ENCODE measurements at regions not wholly inside any gene's neighbourhood (a gene's known extent, or its start where the extent isn't known, plus 50 kb on each side); places are given as distances from the start of the nearest gene placed in this dataset.
"Not testable (repeated sequence)": the region's sequence is repeated elsewhere in the genome, so short reads cannot be mapped to it uniquely, and the experiment has no call there.

DNA sequence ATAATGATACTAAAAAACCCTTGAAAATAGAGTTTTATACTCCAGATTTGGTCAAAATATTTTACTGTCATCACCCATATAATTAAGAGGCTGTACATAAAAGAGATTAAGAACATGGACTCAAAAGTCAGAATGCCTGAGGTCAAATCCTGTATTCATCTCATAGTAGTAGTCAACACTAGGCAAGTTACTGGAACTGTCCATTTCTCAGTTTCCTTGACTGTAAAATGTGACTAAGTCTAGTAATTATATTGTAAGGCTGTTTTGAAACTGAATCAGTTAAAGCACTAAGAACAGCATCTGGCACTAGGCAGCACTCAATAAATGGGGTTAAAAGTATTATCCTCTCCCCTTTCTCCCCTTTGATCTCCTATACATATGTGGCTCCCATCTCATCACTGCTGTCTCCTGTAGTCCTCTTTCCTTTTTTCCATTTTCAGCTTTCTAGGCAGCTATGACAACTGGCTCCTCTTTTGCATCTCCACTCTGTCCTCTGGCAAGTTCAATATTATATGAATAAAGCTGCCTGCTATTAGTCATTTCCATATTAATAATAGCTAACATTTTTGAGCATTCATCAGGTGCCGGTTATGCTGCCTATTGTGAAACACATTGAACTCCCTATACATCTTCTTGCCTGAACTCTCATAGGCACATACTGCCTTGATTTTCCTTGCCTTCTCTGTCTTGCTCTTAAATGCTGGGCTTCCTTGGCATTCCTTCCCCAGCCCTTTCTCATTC lies 185.8 kb upstream of the NREP start:
- no peak for DNase-seq (ENCODE audit: low spot score)

DNA sequence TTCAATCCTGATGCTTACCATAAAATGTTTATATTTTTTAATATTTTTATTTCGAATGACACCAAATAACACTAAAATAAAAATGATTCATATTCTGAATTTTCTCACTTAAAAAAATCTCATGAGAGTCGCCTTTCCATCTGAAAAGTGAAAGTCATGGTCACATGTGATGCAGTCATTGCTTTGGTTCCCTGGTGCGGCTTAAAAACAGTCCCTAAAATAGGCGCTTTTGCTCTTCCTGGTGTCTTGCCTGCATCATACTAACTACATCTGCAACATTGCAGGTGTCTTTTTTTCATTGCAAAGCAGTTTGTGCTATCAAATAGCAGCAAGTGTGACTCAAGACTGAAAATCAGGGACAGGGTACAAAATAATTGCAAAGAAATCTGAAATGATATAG lies 185.2 kb upstream of the NREP start:
- DNase-seq (ENCODE audit: low spot score) = no peak

DNA sequence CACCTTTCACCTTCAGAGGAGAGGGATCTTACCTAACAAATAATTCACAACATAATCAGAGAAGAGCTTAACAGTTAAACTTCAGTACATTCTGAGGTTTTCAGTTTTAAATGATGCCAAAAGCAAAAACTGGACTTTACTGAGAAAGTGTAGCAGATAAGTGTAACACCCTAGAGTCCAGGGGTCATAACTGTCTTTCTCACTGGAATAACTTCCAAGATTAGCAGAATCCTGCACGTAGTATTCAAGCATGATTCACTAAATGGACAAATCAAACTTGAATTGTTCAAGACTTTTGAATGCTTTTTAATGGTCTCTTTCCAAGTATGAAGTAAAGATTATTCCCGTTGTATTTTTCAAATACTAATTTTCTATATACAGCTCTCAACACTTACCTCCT lies 180.1 kb upstream of the NREP start:
- DNase-seq (ENCODE audit: low spot score) = no peak

DNA sequence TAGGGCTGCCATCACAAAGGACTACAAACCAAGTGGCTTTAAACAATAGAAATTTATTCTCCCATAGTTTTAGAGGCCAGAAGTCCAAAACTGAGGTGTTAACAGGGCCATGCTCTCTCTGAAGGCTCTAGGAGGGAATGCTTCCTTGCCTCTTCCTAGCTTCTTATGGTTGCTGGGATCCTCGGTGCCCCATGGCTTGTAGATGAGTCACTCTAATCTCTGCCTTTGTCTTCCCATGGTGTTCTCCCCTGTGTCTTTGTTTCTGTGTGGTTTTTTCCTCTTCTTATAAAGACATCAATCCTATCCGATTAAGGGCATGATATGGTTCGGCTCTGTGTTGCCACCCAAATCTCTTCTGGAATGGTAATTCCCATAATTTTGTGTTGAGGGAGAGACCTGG lies 178.8 kb upstream of the NREP start:
- DNase-seq (ENCODE audit: low spot score) = no peak

DNA sequence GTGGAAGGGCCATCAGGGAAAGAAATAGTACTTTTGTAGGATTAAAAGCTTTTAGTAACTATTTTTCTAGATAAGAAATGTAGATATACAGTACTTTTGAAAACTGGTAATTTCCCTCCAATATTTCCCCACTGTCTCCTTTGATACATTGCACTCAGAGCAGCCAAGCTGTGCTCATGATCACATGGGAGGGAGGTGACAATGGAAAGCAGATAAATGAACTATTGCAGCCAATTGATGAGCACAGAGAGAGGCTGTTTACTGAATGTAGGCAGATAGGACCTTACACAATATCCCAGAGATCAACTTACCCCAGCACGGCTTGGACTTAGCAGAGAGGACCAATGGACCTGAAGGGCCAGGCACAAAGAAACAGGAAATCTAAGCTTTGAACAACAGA lies 178.0 kb upstream of the NREP start:
- DNase-seq (ENCODE audit: low spot score) = no peak

DNA sequence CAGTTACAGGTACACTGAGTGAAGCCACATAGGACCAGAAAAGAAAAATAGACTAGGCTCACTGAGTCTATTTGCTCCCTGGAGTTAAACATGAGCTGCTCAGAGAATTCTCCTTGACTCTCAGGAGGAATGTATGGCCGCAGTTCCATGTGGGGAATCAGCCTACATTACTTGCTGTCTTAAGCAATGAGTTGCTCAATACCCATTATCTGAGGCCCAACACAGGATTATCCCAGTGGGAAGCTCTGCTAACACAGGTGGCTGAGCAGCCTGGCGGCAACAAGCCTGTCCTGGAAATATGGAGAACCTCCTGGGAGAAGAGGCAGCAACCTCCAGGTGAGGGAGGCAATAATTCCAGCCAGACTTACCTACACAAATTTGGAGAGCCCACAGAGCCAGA lies 177.5 kb upstream of the NREP start:
- no peak for DNase-seq (ENCODE audit: low spot score)

DNA sequence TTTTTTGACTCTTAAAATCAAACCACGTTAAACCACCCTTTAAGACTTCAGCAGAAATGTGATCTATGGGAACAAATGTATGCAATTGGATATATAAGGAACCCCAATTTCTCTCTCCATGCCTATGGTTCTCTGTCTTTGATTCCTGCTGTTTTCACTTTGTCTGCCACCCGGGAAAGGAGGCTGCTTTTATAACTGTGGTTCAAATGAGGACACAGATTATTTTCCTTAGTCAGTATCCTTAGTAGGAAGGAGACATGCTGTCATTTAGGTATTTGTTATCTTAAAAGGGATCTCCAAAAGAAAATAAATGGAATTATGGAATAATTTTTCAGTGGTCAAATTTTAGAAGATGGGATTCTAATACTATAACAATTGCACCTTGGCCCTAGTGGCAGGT lies 176.1 kb upstream of the NREP start:
- DNase-seq (ENCODE audit: low spot score) = no peak

DNA sequence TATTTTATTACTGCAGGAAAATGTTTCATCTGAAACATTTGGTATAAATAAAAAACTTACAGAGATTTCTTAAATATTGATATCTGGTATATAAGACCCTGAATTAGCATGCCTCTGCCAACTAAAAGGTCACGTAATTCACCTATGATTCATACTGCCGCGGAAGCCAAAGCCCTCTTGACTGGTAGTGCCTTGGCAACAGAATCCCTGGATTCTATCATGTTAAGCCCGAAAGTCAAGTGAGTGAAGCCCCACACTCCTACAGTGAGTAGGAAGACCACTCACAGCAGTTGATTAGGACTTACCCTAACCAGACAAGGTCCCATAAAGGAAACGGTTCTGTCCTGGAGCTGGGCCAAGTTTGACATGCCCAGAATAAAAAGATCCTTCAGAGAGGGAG lies 175.6 kb upstream of the NREP start:
- DNase-seq (ENCODE audit: low spot score) = no peak

DNA sequence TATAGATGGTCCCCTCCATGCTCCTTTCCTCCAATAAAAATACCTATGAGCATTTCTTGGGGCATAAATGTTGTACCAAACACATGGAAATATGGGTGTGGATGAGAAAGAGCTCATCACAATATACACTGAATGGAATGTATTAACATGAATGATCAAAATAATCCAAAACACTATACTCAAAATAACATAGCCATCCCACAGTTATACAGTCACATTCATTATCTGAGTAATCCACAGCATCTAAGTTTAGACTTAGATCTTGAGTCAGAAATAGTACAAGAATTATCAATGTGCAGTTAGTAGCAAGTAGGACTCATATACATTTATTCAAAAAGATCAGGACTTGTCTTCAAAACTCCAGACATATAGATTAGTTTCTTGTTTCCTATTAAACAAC lies 175.2 kb upstream of the NREP start:
- DNase-seq (ENCODE audit: low spot score) = no peak

DNA sequence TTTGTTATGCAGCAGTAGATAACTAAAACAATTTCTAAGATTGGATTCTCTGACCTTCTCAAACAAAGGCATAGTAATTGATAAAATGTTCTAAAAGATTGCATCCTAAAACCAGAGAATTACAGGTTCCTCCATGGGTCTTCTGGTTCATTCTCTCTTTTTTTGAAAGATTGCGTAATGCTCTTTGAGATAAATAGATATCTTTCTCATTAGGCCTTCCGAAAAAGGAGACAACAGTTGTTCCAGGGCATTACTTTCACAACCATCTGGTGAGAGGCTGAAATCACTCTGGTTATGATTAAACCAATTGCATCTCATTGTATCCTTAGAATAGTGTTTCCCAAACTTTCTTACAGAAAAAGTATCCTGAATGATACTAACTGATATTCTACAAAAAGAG lies 174.7 kb upstream of the NREP start:
- no peak for DNase-seq (ENCODE audit: low spot score)

DNA sequence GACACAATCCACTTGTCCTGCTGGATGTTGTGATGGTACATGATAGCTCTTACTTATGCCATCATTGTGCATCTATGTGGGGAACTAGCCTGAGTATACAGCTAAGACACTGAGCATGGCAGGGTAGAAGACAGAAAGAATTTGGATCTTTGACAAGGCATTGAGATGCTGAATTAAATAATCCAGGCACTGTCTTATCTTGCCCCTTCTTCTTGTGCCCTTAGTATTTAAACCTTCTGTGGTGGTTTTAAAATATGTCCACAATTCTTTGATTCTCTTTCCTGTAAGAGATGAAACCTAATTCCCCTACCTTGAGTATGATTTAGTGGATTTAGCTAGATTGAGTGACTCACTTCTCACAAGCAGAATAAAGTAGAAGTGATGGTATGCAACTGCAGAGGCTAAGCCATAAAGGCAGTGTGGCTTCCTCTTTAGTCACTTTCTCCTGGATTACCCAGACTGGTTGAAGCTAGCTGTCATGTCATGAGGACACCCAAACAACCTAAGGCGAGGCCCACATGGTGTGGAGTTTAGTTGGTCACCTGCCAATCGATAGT lies 174.0 kb upstream of the NREP start:
- DNase-seq (ENCODE audit: low spot score) = no peak

DNA sequence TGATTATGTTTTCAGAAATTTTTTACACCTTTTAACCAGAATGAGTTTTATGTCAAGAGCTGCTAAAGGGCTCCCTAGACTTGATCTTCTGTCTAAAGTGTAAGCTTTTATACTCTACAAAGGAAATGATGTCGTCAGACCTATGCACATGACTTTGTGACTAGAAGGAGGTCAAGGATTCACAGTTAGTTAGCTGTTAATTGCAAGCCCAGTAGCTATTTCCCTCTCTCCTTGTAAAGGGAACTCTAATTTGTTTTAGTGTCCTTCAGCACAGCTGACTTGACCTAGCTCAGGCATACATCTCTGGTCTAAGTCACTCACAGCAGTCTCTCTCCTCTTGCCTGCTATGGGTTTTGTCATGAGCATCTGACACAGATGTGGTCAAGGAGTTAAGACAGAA lies 173.5 kb upstream of the NREP start:
- no peak for DNase-seq (ENCODE audit: low spot score)

DNA sequence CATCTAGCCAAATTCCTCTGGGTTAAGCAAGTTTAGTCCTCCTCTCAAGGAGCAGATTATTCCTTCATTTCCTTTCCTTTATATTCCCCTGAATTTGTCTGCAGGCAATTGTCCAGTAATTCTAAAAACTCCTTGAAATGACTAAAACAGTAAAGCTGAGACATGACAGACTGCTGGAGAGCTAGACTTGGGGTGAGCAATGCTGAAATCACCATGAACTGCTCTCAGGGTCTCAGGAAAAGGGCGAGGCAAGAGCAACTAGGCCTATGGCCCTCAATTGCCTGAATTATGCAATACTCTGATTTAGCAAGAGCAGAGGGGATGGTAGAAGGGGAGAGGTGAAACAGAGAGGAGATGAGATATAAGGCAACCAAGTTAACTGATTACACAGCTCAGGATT lies 172.9 kb upstream of the NREP start:
- no peak for DNase-seq (ENCODE audit: low spot score)

DNA sequence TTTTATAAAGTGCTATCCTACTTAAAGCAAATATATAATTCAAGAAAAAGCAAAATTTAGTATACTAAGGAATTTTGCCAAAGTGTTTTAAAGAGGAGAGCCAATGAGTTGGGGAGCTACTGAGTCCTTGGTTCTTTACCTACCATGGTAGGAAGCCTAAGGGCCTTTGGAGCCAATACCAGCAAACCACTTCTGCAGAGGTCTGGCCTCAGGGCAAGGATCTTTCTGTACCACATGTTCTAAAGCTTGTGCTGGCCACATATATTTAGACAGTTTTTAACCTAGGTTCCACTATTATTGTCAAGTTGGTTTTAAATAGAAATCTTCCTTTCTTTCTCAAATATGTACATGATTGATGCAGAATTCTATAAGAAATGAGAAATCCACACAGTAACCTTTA lies 172.3 kb upstream of the NREP start:
- DNase-seq (ENCODE audit: low spot score) = no peak

DNA sequence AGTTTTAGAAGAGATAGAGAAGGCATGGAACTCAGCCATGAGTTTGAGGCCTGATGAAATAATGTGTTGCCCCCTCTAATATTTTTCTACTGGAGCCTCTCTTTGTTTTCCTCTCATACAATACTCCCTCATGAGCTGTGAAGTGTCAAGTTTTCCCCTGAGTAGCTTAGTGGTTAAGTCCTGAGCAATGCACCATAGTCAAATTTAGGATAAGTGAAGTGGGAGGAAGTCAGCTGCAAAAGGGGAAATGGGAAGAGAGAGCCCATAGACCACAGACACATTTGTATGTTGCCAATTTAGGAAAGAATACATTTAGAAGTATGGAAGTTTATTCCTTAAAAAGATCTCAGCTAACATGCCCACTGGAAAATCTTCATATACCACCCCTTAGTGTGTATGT lies 171.5 kb upstream of the NREP start:
- no peak for DNase-seq (ENCODE audit: low spot score)

DNA sequence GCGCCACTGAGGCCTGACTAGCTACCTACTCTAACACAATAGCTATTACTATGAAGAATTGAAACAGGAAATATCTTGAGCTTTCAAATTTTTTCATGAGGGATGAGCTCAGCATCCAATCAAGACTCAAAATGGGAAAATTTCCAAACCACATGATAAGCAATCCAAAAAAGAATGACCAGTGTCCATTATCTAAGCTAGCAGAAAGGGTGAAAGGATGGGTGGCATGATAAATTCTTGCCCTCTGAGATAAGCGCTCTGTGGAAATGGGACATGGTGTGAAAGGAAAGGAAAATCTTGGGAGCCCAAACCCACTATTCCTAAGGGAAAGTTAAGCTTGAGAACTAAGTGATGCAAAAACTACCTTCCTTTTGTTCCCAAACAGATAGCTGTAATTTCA lies 170.2 kb upstream of the NREP start:
- DNase-seq (ENCODE audit: low spot score) = no peak

DNA sequence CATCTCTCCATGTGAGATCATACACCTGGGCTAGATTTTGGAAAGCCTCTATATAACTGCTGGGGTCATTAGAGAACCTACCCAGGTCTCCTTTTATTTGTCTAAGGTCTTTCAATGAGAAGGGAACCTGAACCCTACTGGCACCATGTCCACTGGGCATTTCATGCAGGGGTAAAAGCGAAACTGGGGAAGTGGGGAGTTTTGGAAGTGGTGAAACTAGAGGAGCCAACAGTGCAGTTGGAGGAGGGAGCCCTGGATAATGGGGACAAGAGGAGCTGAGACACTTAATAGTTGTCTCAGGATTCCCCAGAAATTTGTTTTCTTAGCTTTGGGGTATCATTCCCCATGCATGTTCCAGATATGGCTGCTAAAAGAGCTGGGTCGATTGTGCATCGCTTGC lies 169.0 kb upstream of the NREP start:
- no peak for DNase-seq (ENCODE audit: low spot score)

DNA sequence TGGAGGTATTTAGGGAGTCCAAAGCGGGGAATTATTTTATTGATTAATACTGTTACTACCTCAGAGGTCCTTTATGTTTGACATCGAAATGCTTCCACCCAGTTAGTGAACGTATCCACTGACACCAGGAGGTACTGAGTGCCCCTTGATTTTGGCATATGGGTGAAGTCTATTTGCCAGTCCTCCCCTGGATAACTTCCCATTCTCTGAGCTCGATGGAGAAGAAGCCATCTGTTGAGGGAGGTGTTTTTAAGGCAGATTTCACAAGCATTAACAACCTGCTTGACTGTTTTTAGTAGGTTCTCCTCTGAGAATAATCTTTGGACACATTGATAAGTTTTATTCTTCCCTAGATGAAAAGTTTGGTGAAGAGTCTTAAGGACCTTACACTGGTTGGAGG lies 165.3 kb upstream of the NREP start:
- DNase-seq (ENCODE audit: low spot score) = no peak

DNA sequence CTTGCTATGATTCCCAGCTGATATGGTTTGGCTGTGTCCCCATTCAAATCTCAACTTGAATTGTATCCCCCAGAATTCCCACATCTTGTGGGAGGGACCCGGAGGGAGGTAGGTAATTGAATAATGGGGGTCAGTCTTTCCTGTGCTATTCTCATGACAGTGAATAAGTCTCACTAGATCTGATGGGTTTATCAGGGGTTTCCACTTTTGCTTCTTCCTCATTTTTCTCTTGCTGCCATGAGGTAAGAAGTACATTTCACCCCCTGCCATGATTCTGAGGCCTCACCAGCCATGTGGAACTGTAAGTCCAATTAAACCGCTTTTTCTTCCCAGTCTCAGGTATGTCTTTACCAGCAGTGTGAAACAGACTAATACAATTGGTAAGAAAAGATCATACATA lies 164.7 kb upstream of the NREP start:
- DNase-seq (ENCODE audit: low spot score) = not testable (repeated sequence)

DNA sequence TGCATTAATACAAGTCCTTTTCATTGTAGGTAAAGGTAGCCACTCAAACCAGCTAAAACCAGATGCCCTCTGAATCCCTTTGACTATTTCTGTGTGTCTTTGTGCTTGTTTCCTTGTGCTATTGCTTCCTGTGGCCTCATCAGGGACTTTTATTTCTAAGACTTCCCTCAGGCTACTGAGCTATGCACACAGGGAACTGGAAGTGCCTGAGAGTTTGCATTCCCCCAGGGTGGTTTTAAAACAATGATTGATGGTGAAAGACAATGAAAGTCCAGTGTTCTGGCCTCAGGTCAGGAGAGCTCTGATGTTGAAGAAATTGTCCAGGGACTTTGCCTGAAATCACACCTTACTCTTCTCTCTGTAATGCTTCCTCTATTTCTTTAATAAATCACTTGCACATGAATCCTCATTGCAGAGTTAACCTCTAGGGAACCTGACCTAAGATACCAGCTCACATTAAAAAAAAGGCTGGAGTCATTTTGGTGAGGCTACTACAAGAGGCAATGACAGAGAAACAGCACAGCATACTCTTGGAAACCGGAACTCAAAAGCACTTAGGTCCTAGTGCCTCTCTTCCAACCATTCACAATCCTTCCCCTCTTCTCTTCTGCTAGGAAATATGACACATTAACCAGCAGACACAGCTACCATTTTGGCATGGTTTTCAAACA lies 158.1 kb upstream of the NREP start:
- no peak for DNase-seq (ENCODE audit: low spot score)

DNA sequence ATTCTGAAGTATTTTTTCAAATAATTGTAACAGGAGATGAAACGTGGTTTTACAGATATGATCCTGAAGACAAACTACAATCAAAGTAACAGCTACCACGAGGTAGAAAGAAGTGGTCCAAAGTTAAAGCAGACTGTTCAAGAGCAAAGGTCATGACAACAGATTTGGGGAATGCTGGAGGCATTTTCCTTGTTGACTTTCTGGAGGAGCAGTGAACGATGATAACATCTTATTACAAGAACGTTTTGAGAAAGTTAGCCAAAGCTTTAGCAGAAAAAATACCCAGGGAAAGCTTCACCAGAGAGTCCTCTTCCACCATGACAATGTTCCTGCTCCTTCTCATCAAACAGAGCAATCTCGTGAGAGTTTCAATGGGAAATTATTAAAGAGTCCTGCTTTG lies 145.4 kb upstream of the NREP start:
- DNase-seq (ENCODE audit: low spot score) = no peak

DNA sequence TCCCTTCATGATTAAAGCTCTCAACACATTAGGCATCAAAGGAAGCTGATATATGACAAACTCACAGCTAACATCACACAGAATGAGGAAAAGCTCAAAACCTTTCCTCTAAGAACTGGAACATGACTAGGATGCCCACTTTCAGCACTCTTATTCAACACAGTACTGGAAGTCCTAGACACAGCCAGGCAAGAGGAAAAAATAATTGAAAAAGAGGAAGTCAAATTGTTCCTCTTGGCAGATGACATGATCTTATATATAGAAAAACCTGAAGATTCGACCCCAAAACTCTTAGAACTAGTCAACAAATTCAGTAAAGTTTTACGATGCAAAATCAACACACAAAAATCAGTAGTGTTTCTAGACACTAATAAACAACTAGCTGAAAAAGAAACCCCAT lies 144.3 kb upstream of the NREP start:
- no peak for DNase-seq (ENCODE audit: low spot score)

DNA sequence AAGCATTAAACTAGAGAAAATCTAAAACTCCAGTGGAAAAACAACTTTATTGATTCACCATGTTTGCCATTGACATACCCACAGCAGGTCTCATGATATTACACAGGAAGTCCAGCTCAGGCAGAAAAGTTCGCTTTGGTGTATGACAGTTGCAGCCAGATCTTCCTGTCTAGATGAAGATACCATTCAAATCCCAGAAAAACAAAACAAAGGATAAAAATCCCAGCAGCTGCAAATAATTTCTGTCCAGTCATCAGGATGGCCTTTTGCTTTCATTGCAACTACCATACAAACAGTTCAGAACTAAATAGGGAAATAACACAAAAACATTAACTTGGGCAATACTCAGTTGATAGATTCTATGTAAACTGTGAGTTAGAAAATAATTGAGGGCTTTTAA lies 136.0 kb upstream of the NREP start:
- no peak for DNase-seq (ENCODE audit: low spot score)

DNA sequence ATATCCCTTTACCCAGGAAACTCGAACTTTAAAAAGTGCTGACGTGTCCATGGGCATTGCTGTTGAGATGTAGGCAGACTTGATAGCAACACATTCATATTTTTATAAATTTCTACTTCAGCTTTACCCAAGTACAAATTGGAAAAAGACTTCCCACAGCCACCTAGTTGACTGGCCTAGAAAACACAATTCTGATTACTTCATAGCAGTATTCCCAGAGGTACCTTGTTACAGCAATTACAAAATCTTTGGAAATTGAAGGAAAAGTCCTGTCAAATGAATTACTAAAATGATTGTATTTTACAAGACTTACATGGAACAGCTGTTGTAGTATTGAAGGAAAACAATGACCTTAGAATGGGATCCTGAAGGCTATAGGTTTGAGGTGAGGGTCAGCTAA lies 130.7 kb upstream of the NREP start:
- DNase-seq (ENCODE audit: low spot score) = no peak

Data from activated CD4-positive, alpha-beta T cell treated with anti-CD3 and anti-CD28 coated beads, Interleukin-2, Interleukin-4, amounts not matched to agents 100 ng/mL and 50 ng/mL, durations not matched to agents 16 hours and 8 hours (primary cell).